IPS-NIHi7 (cell line): ENCODE measurements at regions not wholly inside any gene's neighbourhood (a gene's known extent, or its start where the extent isn't known, plus 50 kb on each side); places are given as distances from the start of the nearest gene placed in this dataset.
A peak's percentile ranks its signal among the peaks of the same experiment; 100 is the strongest.
"Not testable (repeated sequence)": the region's sequence is repeated elsewhere in the genome, so short reads cannot be mapped to it uniquely, and the experiment has no call there.

Source experiments
- DNase-seq: peaks from one replicate; pipeline ENCODE4 v3.0.0; 2012; ENCODE audit warnings: mixed read lengths; ENCODE audit errors: extremely low spot score

GRCh38 chr3:74921676-74922075 is 307.2 kb upstream of the CNTN3 start:
- DNase-seq = no peak

- DNase-seq = no peak
Observed at GRCh38 chr3:74920721-74921350, 306.4 kb upstream of the CNTN3 start.

- DNase-seq = no peak
Observed at GRCh38 chr3:74916696-74917095, 302.2 kb upstream of the CNTN3 start.

GRCh38 chr3:74906181-74906580 is 291.7 kb upstream of the CNTN3 start:
- DNase-seq = no peak

- DNase-seq = no peak
Observed at GRCh38 chr3:74905478-74905877, 291.0 kb upstream of the CNTN3 start.

GRCh38 chr3:74904646-74905045 is 290.2 kb upstream of the CNTN3 start:
- DNase-seq = no peak

- not testable (repeated sequence) for DNase-seq
Observed at GRCh38 chr3:74899796-74900516, 285.5 kb upstream of the CNTN3 start.

- peak; percentile 30 for DNase-seq
Observed at GRCh38 chr3:74897006-74897405, 282.5 kb upstream of the CNTN3 start.

- DNase-seq = no peak
Observed at GRCh38 chr3:74891312-74891711, 276.9 kb upstream of the CNTN3 start.

- DNase-seq = peak; percentile 46
Observed at GRCh38 chr3:74883690-74884089, 269.2 kb upstream of the CNTN3 start.

GRCh38 chr3:74883222-74883621 is 268.8 kb upstream of the CNTN3 start:
- no peak for DNase-seq

- DNase-seq = no peak
Observed at GRCh38 chr3:74880237-74880636, 265.8 kb upstream of the CNTN3 start.

GRCh38 chr3:74866357-74867030 is 252.0 kb upstream of the CNTN3 start:
- DNase-seq = no peak

- no peak for DNase-seq
Observed at GRCh38 chr3:74862476-74862875, 248.0 kb upstream of the CNTN3 start.

- no peak for DNase-seq
Observed at GRCh38 chr3:74861211-74861610, 246.8 kb upstream of the CNTN3 start.

- no peak for DNase-seq
Observed at GRCh38 chr3:74858086-74858485, 243.6 kb upstream of the CNTN3 start.

- DNase-seq = no peak
Observed at GRCh38 chr3:74850381-74850780, 235.9 kb upstream of the CNTN3 start.

GRCh38 chr3:74847093-74847492 is 232.6 kb upstream of the CNTN3 start:
- no peak for DNase-seq

- DNase-seq = no peak
Observed at GRCh38 chr3:74845081-74845480, 230.6 kb upstream of the CNTN3 start.

GRCh38 chr3:74844428-74844827 is 230.0 kb upstream of the CNTN3 start:
- peak; percentile 37 for DNase-seq

GRCh38 chr3:74842649-74843048 is 228.2 kb upstream of the CNTN3 start:
- no peak for DNase-seq

GRCh38 chr3:74842141-74842540 is 227.7 kb upstream of the CNTN3 start:
- DNase-seq = no peak

GRCh38 chr3:74839566-74839965 is 225.1 kb upstream of the CNTN3 start:
- DNase-seq = no peak
